ENCODE measurements at regions not wholly inside any gene's neighbourhood (a gene's known extent, or its start where the extent isn't known, plus 50 kb on each side); places are given as distances from the start of the nearest gene placed in this dataset.

- DNase-seq (ENCODE audit: low spot score), result no peak
Measured at GRCh38 chr16:26651884-26652283, 414.8 kb upstream of the C16orf82 start.

DNA sequence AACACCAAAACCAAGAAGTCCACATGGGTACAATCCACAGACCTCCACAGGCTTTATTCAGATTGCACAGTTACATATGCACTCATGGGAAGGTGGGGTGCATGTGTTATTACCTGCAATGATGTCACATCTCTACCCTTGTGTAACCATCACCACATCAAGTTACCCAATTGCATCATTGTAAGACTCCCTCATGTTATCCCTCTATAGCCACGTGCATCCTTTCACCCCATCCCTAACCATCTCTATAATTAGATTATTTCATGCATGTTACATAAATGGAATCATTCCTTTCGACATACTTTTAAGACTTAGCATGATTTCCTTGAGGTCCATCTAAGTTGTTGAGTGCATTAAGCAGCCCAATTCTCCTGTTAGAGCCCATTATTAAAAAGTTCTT is 408.2 kb upstream of the C16orf82 start:
- DNase-seq (ENCODE audit: low spot score), result no peak

DNA sequence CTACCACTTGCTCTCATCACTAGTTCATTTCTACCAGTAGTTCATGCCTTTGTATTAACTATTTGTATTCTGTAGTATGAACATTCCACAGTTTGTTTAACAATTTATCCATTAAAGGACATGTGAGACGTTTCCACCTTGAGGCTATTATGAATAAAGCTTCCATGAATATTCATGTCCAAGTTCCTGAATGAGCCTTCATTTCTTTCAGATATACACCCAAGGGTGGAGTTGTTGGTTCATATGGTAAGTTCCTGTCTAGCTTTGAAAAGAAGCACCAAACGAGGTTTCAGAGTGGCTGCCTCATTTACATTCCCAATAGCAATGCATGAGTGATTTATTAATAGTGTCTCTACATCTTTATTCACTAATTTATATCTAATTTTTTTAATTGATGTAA is 407.8 kb upstream of the C16orf82 start:
- DNase-seq (ENCODE audit: low spot score), result no peak

- no peak for DNase-seq (ENCODE audit: low spot score)
Measured at GRCh38 chr16:26664086-26664485, 402.6 kb upstream of the C16orf82 start.

DNA sequence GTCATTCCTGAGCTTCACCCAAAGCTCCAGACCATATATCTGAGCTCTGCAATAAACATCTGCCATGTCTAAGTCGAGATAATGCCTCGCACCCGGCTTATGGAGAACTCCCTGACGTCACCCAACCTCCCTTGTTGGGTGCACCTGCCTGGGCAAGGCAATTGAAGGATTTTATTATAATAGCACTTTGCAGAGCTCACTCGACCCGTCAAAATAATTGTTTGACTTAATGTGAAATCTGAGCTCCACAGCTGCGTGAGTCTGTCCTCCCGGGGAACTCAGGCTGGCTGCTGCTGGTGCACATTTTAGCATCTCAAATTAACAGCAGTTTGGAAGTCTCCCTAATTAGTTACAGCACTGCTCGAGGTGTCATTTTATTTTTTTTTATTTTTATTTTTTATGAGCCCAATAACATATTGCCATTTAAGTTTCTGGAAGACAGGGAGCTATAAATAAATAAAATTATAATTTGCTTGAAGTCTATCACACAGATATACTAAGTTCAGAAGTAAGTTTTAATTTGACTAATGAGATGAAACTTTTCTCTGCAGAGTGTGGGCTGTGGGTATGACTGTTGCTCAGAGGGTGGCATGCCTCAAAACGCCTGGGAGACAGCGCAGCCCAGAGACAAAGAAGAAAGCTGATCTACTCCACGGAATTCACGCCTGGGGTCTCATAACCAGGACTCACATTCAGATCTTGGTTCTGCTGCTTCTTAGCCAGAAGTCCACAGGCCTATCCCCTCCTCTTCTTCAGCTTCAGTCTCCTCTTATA is 401.4 kb upstream of the C16orf82 start:
- DNase-seq (ENCODE audit: low spot score), result no peak

DNA sequence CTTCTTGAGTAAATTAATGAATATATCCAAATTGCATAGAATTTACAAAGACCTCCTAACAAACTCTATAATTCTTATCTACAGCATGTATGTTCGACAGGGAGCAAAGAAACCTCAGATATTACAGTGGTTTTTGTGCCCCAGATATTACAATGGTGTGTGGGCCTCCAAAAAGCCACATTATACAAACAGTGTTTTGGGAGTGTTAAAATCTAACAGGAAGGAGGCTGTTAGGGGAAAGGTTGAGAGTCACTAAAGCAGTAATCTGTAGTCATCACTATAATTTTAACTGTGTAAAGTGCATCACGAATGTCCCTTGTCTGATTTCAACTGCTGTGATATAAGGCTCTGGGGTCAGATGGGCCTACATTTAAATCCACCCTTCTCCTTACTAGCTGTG is 400.2 kb upstream of the C16orf82 start:
- DNase-seq (ENCODE audit: low spot score), result no peak

DNA sequence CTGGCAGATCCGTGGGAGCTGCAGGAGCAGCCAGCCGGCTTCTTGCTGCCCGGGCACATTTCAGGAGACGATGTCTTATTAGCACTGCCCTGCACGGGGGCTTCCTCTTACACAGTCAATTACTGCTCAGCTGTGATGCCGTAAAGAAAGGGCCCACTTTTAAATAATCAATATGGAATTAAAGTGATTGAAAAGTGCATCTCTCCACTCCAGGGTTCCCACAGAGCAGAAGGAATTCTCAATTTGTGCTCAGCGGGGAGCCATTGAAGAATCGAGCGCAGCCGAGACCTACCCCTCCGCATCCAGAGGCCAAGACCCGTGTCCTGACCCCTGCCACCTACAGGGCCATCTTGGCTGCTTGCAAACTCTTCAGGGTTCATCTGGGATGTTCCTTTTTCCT is 399.4 kb upstream of the C16orf82 start:
- no peak for DNase-seq (ENCODE audit: low spot score)

DNA sequence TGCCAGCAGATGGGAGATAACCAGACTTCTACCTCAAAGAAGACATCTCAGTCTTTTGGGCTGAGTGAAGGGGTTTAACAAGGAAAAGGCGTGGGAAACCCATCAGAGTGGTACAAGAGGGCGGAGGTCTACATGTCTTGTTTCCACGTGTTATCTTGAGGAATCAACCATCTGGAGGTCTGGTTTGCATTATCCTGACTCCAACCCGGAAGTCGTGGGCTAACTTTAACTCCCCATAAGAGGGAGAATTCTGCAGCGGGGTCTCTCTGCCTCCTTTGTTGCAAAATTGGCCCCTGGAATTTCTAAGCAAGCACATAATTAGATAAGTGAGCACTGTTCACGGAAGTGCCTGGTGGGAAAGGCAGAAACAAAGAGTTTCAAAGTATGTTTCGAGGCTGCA is 398.7 kb upstream of the C16orf82 start:
- no peak for DNase-seq (ENCODE audit: low spot score)

- no peak for DNase-seq (ENCODE audit: low spot score)
Measured at GRCh38 chr16:26672206-26672605, 394.5 kb upstream of the C16orf82 start.

- no peak for DNase-seq (ENCODE audit: low spot score)
Measured at GRCh38 chr16:26673011-26673410, 393.7 kb upstream of the C16orf82 start.

DNA sequence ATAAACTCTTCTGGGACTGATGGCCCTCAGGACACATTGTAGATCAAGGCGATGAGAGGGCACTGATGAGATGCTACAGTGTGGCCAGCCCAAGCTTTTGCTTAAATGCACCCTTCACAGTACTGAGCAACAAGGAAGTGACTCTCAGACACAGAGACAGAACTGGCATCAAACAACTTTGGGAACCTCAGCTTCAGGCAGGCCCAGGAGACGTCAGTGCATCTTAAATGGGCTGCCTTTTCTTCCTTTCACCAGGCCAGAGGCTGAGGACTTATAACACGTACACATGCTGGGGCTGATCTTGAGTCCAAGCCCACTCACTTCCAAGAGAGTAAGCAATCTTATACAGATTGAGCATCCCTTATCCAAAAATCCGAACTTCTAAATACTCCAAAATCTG is 386.1 kb upstream of the C16orf82 start:
- DNase-seq (ENCODE audit: low spot score), result no peak

GRCh38 chr16:26688105-26688504 is 378.6 kb upstream of the C16orf82 start:
- DNase-seq (ENCODE audit: low spot score), result no peak

DNA sequence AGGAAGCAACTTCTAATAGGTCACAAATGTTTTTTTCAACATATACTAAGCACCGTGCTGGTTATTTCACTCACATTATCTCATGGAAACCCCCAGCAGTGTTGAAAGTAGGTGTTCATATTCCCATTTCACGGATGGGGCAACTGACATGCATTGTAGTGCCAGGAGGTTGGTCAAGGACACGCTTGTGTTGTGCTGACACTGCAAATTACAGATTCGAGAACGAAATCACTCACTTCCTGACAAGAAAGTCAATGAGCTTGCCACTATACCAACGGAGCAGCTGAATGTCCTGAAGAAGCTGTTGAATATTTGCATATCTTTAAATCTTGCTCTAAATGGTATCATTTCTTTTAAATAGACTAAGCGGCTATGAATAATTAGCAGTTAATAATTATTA is 378.0 kb upstream of the C16orf82 start:
- no peak for DNase-seq (ENCODE audit: low spot score)

DNA sequence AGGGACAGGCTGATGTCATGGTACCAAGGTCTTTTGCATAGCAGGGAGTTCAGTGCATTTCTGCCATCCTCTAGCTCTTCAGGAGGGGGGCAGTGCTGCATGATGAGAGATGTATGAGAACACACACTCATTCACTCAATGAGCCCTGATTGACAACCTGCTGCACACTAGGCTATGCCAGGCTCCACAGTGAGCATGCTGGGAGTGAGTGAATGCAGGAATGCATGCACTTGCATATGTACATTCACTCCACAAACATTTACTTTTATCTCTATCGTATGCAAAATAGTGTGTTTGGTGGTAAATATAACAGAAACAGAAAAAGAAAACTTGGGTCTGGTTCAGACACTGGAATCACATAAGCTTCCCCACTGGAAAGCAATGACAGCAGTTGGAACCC is 374.1 kb upstream of the C16orf82 start:
- DNase-seq (ENCODE audit: low spot score), result no peak

DNA sequence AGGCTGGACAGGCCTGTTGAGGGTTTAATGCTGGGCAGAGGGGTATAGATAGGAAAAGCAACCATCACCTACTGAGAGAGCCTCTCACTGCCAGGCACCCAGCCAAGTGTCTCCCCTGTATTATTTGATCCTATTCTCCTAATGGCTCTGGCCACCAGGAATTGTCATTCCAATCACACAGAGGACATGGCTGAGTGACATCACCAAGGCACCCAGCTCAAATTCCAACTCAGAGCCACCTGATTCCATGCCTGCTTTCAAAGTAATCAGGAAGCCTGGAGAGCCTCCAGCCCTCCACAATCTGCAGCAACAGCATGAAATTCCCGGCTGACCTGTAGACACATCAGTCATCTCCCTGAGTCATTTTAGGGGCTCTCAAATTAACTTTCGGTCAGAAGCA is 368.9 kb upstream of the C16orf82 start:
- DNase-seq (ENCODE audit: low spot score), result no peak

- no peak for DNase-seq (ENCODE audit: low spot score)
Measured at GRCh38 chr16:26700250-26700649, 366.5 kb upstream of the C16orf82 start.

GRCh38 chr16:26701243-26701886 is 365.4 kb upstream of the C16orf82 start:
- no peak for DNase-seq (ENCODE audit: low spot score)

- no peak for DNase-seq (ENCODE audit: low spot score)
Measured at GRCh38 chr16:26705346-26705745, 361.4 kb upstream of the C16orf82 start.

DNA sequence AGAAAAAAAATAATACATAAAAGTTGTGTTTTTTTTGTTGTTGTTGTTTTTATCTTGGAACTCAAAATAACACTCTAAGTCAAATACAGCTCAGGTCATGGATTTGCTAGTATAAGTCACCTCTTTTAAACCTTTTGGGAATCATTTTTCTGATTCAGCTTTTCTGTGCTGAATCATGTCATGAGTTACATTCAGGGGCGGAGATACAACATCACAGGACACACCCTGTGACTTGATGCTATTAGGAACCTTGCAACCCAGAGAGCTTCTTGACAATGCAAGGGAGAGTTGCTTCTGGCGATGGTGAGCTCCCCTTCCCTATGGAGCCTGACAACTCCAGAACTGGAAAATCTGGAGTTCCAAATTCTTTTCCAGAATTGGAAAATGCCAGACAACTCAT is 358.3 kb upstream of the C16orf82 start:
- no peak for DNase-seq (ENCODE audit: low spot score)

- no peak for DNase-seq (ENCODE audit: low spot score)
Measured at GRCh38 chr16:26709175-26709574, 357.6 kb upstream of the C16orf82 start.

DNA sequence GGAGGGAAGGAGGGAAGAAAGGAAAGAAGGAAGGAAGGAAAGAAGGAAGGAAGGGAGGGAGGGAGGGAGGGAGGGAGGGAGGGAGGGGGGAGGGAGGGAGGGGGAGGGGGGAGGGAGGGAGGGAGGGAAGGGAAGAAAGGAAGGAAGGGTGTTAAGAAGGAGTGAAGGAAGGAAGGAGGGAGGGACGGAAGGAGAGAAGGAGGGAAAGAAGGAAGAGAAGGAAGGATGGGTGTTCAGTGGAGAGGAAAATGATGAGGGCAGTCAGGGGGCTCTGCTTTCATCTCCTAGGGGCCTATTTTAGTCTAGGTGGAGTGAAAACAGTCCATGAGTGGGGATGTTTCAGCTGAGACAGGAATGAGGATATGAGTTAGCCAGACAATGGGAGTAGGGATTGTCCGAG is 357.0 kb upstream of the C16orf82 start:
- DNase-seq (ENCODE audit: low spot score), result no peak

- DNase-seq (ENCODE audit: low spot score), result no peak
Measured at GRCh38 chr16:26710450-26710849, 356.3 kb upstream of the C16orf82 start.

DNA sequence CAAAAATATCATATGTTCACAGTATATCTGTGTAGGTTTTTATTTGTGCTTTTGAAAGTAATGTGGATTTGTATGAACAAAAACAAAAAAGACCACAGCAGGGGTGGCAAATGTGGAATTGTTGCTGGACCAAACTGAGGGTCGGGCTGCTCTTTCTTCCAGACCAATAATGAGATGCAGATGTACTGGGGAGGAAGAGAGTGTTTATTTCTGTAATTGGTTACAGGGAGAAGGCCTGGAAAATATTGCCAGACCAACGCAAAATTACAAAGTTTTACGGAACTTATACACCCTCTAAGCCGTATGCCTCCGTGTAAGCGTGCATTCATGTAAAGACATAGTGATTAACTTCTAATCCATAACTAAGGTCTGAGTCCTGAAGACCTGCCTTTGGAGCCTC is 353.9 kb upstream of the C16orf82 start:
- DNase-seq (ENCODE audit: low spot score), result no peak

DNA sequence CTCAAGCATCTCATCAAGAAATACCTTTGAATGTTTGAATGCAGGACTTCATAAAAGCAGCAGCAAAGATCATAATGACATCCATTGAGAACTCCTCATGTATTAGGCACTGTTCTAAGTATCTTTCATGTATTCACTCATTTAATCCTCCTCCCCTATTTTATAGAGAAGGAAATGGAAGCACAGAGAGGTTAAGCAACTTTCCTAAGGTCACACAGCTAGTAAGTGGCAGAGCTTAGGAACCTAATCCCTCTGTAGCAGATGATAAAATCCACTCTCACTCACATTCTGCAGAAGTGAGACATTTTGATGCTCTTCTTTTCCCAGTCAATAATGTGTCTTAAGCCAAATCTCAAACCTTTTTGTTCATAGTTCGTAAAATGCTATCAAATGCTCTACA is 350.8 kb upstream of the C16orf82 start:
- no peak for DNase-seq (ENCODE audit: low spot score)
